IMR-90 (cell line): ENCODE measurements at regions not wholly inside any gene's neighbourhood (a gene's known extent, or its start where the extent isn't known, plus 50 kb on each side); places are given as distances from the start of the nearest gene placed in this dataset.

Experiments used
- ATAC-seq: fragments of 200-7000 bp; cut with Tn5 transposase; 2 replicates; pipeline ENCODE4 v1.9.1; 2020; ENCODE audit warnings: low read depth, mild to moderate bottlenecking, moderate library complexity
- BruUV-seq: library from RNA; stranded (reverse); fragments of 400-500 nt; replicated peaks from 2 replicates; lab custom pipeline; 2021; lab: Mats Ljungman, UMichigan
- CTCF ChIA-PET: fragments of 300-600 bp; formaldehyde crosslinking; extraction: SDS; loops from one replicate; lab custom pipeline; 2021; ENCODE audit warnings: antibody characterized with exemption; lab: Yijun Ruan, JAX
- POLR2A ChIA-PET: fragments of 300-600 bp; sonication (Branson Sonifier 250); formaldehyde crosslinking; loops from one replicate; lab custom pipeline; 2022; ENCODE audit warnings: antibody characterized with exemption; ENCODE audit not compliant: unreplicated experiment; lab: Charles Lee
- DNase-seq: peaks from one replicate; pipeline ENCODE4 v3.0.0; 2013
- H2AFZ ChIP-seq: replicated peaks from 2 replicates; pipeline ENCODE3; 2013; ENCODE audit warnings: low read length, mild to moderate bottlenecking; ENCODE audit not compliant: poor library complexity
- H2AK5ac ChIP-seq: 2 replicates; pipeline ENCODE4 v1.6.1; 2013; ENCODE audit warnings: low read depth, low read length, inconsistent platforms
- H2AK9ac ChIP-seq: replicated peaks from 2 replicates; pipeline ENCODE3; 2013; ENCODE audit warnings: mild to moderate bottlenecking, low read depth, low read length, moderate library complexity; ENCODE audit not compliant: poor library complexity
- H2BK120ac ChIP-seq: 2 replicates; pipeline ENCODE4 v1.6.1; 2013; ENCODE audit warnings: low read depth, low read length, inconsistent platforms
- H2BK15ac ChIP-seq: 3 replicates; pipeline ENCODE4 v1.6.1; 2013; ENCODE audit warnings: low read depth, low read length, inconsistent platforms
- H2BK20ac ChIP-seq: 2 replicates; pipeline ENCODE4 v1.6.1; 2013; ENCODE audit warnings: low read depth, mild to moderate bottlenecking, inconsistent platforms, low read length, moderate library complexity
- H2BK5ac ChIP-seq: 2 replicates; pipeline ENCODE4 v1.6.1; 2013; ENCODE audit warnings: mild to moderate bottlenecking, low read depth, low read length, inconsistent platforms; ENCODE audit not compliant: poor library complexity, severe bottlenecking
- H3K14ac ChIP-seq: replicated peaks from 2 replicates; pipeline ENCODE4 v1.6.1; 2013; ENCODE audit warnings: low read depth, low read length, inconsistent platforms
- H3K18ac ChIP-seq: 2 replicates; pipeline ENCODE4 v1.6.1; 2013; ENCODE audit warnings: low read depth, low read length, control low read depth
- H3K23ac ChIP-seq: 2 replicates; pipeline ENCODE4 v1.6.1; 2013; ENCODE audit warnings: low read depth, low read length, inconsistent platforms
- H3K27ac ChIP-seq: 2 replicates; pipeline ENCODE4 v1.5.1; 2013; ENCODE audit warnings: mild to moderate bottlenecking, control low read depth, low read length; ENCODE audit not compliant: insufficient read depth
- H3K27me3 ChIP-seq: 2 replicates; pipeline ENCODE4 v1.6.1; 2013; ENCODE audit warnings: low read length; ENCODE audit not compliant: control insufficient read depth, insufficient read depth
- H3K36me3 ChIP-seq: 2 replicates; pipeline ENCODE4 v1.6.1; 2013; ENCODE audit warnings: low read length, mixed read lengths; ENCODE audit not compliant: control insufficient read depth, insufficient read depth
- H3K4ac ChIP-seq: 2 replicates; pipeline ENCODE4 v1.6.1; 2013; ENCODE audit warnings: low read depth, low read length, inconsistent platforms
- H3K4me1 ChIP-seq: 2 replicates; pipeline ENCODE4 v1.6.1; 2013; ENCODE audit warnings: low read length, mixed read lengths; ENCODE audit not compliant: control insufficient read depth, insufficient read depth
- H3K4me2 ChIP-seq: 2 replicates; pipeline ENCODE4 v1.6.1; 2013; ENCODE audit warnings: low read depth, mild to moderate bottlenecking, control low read depth, low read length, moderate library complexity
- H3K4me3 ChIP-seq: 2 replicates; pipeline ENCODE4 v1.5.1; 2013; ENCODE audit warnings: low read depth, mild to moderate bottlenecking, control low read depth, low read length, moderate library complexity; ENCODE audit not compliant: insufficient read depth
- H3K56ac ChIP-seq: 2 replicates; pipeline ENCODE4 v1.6.1; 2013; ENCODE audit warnings: low read length, inconsistent platforms; ENCODE audit not compliant: insufficient read depth; ENCODE audit errors: extremely low read depth
- H3K79me1 ChIP-seq, 2 experiments: 2 replicates each; pipeline ENCODE4 v1.6.1; 2013; ENCODE audit warnings: low read length in 2 of 2, inconsistent platforms in 1 of 2, low read depth in 1 of 2
- H3K9ac ChIP-seq: 2 replicates; pipeline ENCODE4 v1.6.1; 2013; ENCODE audit warnings: low read depth, low read length, control low read depth
- H3K9me1 ChIP-seq: 2 replicates; pipeline ENCODE4 v1.6.1; 2013; ENCODE audit warnings: low read length, inconsistent platforms; ENCODE audit not compliant: insufficient read depth
- H3K9me3 ChIP-seq: 2 replicates; pipeline ENCODE4 v1.6.1; 2013; ENCODE audit warnings: low read length; ENCODE audit not compliant: control insufficient read depth, insufficient read depth
- H4K20me1 ChIP-seq: 2 replicates; pipeline ENCODE4 v1.6.1; 2013; ENCODE audit warnings: low read length, inconsistent platforms; ENCODE audit not compliant: insufficient read depth
- H4K5ac ChIP-seq: 2 replicates; pipeline ENCODE4 v1.6.1; 2013; ENCODE audit warnings: mild to moderate bottlenecking, low read depth, low read length, control low read depth
- H4K8ac ChIP-seq, 2 experiments: 2 replicates each; pipeline ENCODE4 v1.6.1; 2013; ENCODE audit warnings: low read depth in 2 of 2, low read length in 2 of 2, control low read depth in 1 of 2, inconsistent platforms in 1 of 2
- H4K91ac ChIP-seq: 2 replicates; pipeline ENCODE4 v1.6.1; 2013; ENCODE audit warnings: low read depth, low read length, inconsistent platforms; ENCODE audit not compliant: insufficient read depth
- BHLHE40 ChIP-seq: fragments of 150-350 bp; IDR thresholded peaks from 2 replicates; pipeline ENCODE4 v1.6.1; 2016; ENCODE audit warnings: mild to moderate bottlenecking, low read depth, low read length
- CEBPB ChIP-seq: IDR thresholded peaks from 2 replicates; pipeline ENCODE4 v1.6.1; 2012; ENCODE audit warnings: low read depth, low read length, improper control_type of control experiment
- CHD1 ChIP-seq: IDR thresholded peaks from 2 replicates; pipeline ENCODE4 v1.6.1; 2012; ENCODE audit warnings: low read depth, low read length, improper control_type of control experiment
- FOS ChIP-seq: fragments of 150-350 bp; IDR thresholded peaks from 2 replicates; pipeline ENCODE4 v1.6.1; 2016; ENCODE audit warnings: low read depth, low read length
- MAFK ChIP-seq: IDR thresholded peaks from 2 replicates; pipeline ENCODE4 v1.6.1; 2012; ENCODE audit warnings: low read depth, low read length, improper control_type of control experiment
- MAZ ChIP-seq: IDR thresholded peaks from 2 replicates; pipeline ENCODE4 v1.6.1; 2012; ENCODE audit warnings: low read depth, mild to moderate bottlenecking, low read length, improper control_type of control experiment, moderate library complexity, borderline replicate concordance
- MXI1 ChIP-seq: IDR thresholded peaks from 2 replicates; pipeline ENCODE4 v1.6.1; 2012; ENCODE audit warnings: low read depth, mild to moderate bottlenecking, low read length, moderate library complexity, borderline replicate concordance
- NFE2L2 ChIP-seq: fragments of 150-350 bp; IDR thresholded peaks from 2 replicates; pipeline ENCODE4 v1.6.1; 2016; ENCODE audit warnings: low read depth, mild to moderate bottlenecking, low read length
- POLR2A ChIP-seq: IDR thresholded peaks from 2 replicates; pipeline ENCODE4 v1.6.1; 2012; ENCODE audit warnings: mild to moderate bottlenecking, low read depth, low read length
- RAD21 ChIP-seq: IDR thresholded peaks from 2 replicates; pipeline ENCODE4 v1.6.1; 2012; ENCODE audit warnings: low read length, improper control_type of control experiment
- RCOR1 ChIP-seq: IDR thresholded peaks from 2 replicates; pipeline ENCODE4 v1.6.1; 2012; ENCODE audit warnings: mild to moderate bottlenecking, low read length, improper control_type of control experiment; ENCODE audit not compliant: insufficient replicate concordance
- RFX5 ChIP-seq: IDR thresholded peaks from 2 replicates; pipeline ENCODE4 v1.8.0; 2012; ENCODE audit warnings: low read depth, mild to moderate bottlenecking, low read length, moderate library complexity
- SMC3 ChIP-seq: fragments of 150-350 bp; IDR thresholded peaks from 2 replicates; pipeline ENCODE4 v1.6.1; 2016; ENCODE audit warnings: low read depth, mild to moderate bottlenecking, antibody characterized with exemption, low read length, moderate library complexity
- USF2 ChIP-seq: fragments of 150-350 bp; IDR thresholded peaks from 2 replicates; pipeline ENCODE4 v1.6.1; 2017; ENCODE audit warnings: mild to moderate bottlenecking, antibody characterized with exemption, low read length, low read depth
- WGBS, 2 experiments: methylation state at CpG; one replicate each; pipeline versions ENCODE4 v1.1.5 to v1.1.7; 2013; ENCODE audit warnings: missing lambda C conversion rate in 2 of 2; ENCODE audit not compliant: insufficient read length in 1 of 2; ENCODE audit errors: extremely low coverage in 2 of 2; 5-methylcytosine and 5-hydroxymethylcytosine counted together
- dilution Hi-C: fragments of 300-500 bp; cut with HindIII; formaldehyde crosslinking; loops from one replicate; pipeline ENCODE4 v1.14.3; 2018; ENCODE audit warnings: low sequenced_read_pairs; ENCODE audit not compliant: unreplicated experiment
- in situ Hi-C: fragments of 300-500 bp; cut with MboI; formaldehyde crosslinking; loops from 3 replicates; pipeline ENCODE4 v1.14.3; 2019; ENCODE audit warnings: low sequenced_read_pairs, inconsistent platforms, mixed read lengths
- intact Hi-C: fragments of 100-400 bp; cut with micrococcal nuclease; formaldehyde crosslinking; loops from 2 replicates; pipeline ENCODE4 v1.10.0; 2022
- TF ChIP-seq, protein P1 (sequence below): fragments of 150-350 bp; IDR thresholded peaks from 2 replicates; pipeline ENCODE4 v1.6.1; 2016; ENCODE audit warnings: low read depth, mild to moderate bottlenecking, low read length, moderate library complexity, borderline replicate concordance

GRCh38 chr13:59358014-59358413, 805.7 kb downstream of the DIAPH3 start:
- Histone ChIP-seq H4K91ac (no peak overlapping the region), H2AFZ (no peak overlapping the region), H3K4ac (no peak overlapping the region), H3K79me1 (no peaks in the 10 kb centered on the region), H3K56ac (no peak overlapping the region), H4K5ac (no peak overlapping the region), H2BK15ac (no peak overlapping the region), H2AK5ac (no peak overlapping the region), H3K23ac (no peak overlapping the region), H2BK120ac (no peak overlapping the region), H2AK9ac (no peak overlapping the region), H2BK5ac (no peak overlapping the region), H3K36me3 (no peaks in the 10 kb centered on the region), H3K9me3 (no peaks in the 10 kb centered on the region), H3K27ac (no peak overlapping the region), H4K20me1 (no peaks in the 10 kb centered on the region), H3K4me3 (no peak overlapping the region), H3K14ac (no peak overlapping the region), H3K27me3 (no peaks in the 10 kb centered on the region), H4K8ac (no peak overlapping the region), H3K9me1 (no peaks in the 10 kb centered on the region), H2BK20ac (no peak overlapping the region), H3K18ac (no peak overlapping the region), H3K4me2 (no peak overlapping the region), H3K4me1 (no peaks in the 10 kb centered on the region), H3K9ac (no peak overlapping the region)
- POLR2A ChIA-PET = no interaction called here
- CTCF ChIA-PET = no interaction called here
- TF ChIP-seq RAD21 (no peak), POLR2A (no peak), MAZ (no peak), BHLHE40 (no peak), CHD1 (no peak), MAFK (no peak), RCOR1 (no peak), USF2 (no peak), CEBPB (no peak), FOS (no peak), MXI1 (no peak), RFX5 (no peak), SMC3 (no peak), NFE2L2 (no peak)
- TF ChIP-seq, protein P1, sequence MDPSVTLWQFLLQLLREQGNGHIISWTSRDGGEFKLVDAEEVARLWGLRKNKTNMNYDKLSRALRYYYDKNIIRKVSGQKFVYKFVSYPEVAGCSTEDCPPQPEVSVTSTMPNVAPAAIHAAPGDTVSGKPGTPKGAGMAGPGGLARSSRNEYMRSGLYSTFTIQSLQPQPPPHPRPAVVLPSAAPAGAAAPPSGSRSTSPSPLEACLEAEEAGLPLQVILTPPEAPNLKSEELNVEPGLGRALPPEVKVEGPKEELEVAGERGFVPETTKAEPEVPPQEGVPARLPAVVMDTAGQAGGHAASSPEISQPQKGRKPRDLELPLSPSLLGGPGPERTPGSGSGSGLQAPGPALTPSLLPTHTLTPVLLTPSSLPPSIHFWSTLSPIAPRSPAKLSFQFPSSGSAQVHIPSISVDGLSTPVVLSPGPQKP = no peak
- no peak for DNase-seq
- intact Hi-C loops = no loop called here
- 52% methylated on average over 3 of the region's 6 CpGs; no CpG with 5 or more reads in 1 of the 2 experiments for WGBS, 2 experiments
- dilution Hi-C loops = no loop called here
- in situ Hi-C loops = no loop called here
- no TSS peak for BruUV-seq
- ATAC-seq = no peak
